GM18861 (cell line): ENCODE measurements at regions not wholly inside any gene's neighbourhood (a gene's known extent, or its start where the extent isn't known, plus 50 kb on each side); places are given as distances from the start of the nearest gene placed in this dataset.
"Not testable (repeated sequence)": the region's sequence is repeated elsewhere in the genome, so short reads cannot be mapped to it uniquely, and the experiment has no call there.

Source experiments
- ATAC-seq: cut with Tn5 transposase; IDR thresholded peaks from one replicate; pipeline ENCODE4 v1.9.1; 2021; ENCODE audit not compliant: unreplicated experiment

DNA sequence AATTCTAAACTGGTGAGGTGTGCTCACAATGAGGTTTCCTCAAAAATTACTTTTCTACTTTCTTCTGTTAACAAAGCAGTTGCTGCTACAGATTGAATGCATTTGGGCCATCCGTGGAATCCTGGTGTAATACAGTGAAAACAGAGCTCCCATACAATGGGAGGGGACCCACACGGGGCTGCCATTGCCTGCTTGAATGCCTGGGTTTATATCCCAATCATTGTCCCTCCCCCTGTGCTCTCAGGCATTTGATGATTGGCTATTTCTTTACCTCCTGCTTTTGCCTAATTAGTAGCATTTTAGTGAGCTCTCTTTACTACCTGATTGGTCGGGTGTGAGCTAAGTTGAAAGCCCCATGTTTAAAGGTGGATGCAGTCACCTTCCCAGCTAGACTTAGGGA, 52.9 kb upstream of the CSF1 start:
- not testable (repeated sequence) for ATAC-seq

DNA sequence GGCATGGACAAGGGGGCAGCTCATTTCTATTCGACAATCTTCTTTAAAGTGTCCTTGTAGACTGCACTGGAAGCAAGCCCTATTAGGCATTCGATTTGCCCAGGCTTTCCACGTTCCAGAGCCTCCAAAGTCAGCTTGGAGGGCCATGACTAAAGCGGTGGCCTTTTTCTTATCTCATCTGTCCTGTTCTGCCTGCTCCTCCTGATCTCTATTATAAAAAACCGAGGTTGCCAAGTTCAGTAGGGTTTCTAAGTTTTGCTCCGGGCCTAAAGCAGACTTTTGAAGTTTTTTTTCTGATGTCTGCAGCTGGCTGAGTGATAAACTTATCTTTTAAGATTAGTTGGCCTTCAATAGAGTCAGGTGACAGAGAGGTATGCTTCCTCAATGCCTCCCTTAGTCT, 54.7 kb upstream of the CSF1 start:
- ATAC-seq, result not testable (repeated sequence)

DNA sequence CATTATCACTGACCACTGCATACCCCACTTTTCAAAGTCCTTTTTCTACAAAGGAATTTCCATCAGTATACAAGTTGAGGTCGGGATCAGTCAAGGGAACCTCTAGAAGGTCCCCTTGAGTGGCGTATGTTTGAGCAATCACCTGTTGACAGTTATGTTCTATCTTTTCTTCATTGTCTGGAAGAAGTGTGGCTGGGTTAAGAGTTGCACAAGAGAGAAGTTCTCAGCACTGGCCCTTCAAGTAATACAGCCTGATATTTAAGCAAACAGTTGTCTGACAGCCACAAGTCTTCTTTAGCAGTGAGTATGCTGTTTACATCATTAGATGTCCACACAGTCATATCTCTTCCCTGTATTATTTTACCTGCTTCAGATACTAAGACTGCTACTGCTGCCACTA, 56.7 kb upstream of the CSF1 start:
- ATAC-seq, result not testable (repeated sequence)

GRCh38 chr1:109852221-109853015, 58.2 kb upstream of the CSF1 start:
- ATAC-seq, result not testable (repeated sequence)

GRCh38 chr1:109850827-109851226, 59.8 kb upstream of the CSF1 start:
- ATAC-seq, result no peak

DNA sequence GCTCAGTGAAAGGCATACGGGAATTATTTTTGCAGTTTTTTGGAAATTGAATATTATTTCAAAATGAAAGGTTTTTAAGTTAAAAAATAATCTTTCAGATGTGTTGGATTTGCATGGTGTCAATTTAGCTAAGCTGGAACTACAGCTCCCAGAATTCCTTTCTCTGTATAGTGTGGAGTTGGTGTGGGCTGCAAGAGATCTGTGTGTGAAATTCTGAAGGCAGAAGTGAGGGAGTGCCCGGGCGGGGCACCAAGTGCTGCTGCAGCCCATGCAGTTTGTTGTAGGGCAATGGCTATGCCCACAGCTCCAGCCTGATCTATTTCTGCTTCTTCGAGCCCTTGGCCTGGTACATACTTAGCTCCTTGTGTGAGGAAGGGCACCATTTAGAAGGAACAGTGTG, 60.5 kb upstream of the CSF1 start:
- ATAC-seq, result no peak

DNA sequence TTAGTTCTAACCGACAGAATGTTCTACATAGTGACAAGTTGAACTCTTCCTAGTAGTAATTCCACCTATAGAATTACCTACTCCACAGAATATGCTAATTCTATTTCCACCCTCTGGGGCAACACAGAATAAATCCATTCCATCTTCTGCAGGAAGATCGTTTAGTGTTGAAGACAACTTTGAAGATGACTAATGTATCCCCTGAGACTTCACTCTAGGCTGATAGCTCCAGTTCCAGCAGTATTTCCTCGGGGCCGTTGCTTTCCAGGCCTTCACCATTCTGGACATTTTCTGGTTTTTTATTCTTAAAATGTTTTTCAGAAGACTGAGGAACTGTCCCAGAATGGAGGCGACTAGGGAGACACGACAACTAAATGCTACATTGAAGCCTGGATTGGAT, 61.0 kb upstream of the CSF1 start:
- no peak for ATAC-seq

- no peak for ATAC-seq
These were observed 63.4 kb upstream of the CSF1 start for GRCh38 chr1:109847251-109847650.

GRCh38 chr1:109846846-109847245, 63.8 kb upstream of the CSF1 start:
- ATAC-seq, result no peak

- ATAC-seq, result no peak
These were observed 64.5 kb upstream of the CSF1 start for GRCh38 chr1:109846162-109846561.

- ATAC-seq, result no peak
These were observed 65.0 kb upstream of the CSF1 start for GRCh38 chr1:109845658-109846057.

DNA sequence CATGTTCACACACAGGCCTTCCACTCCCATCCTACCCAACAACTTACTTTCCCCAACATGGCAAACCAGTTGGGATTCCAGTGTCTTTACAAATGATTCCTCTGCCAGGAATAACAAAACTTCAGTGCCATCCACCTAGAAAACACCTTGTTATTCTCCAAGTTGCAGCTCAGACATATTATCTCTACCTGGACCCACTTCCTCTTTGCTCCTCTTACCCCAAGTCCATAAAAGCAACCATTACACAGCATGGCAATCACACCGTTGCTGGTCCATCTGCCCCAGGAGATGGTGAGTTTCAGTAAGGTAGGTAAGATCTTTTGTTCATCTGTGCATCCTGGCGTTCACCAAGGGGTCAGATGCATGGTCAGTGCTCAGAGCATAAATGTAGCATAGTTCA, 66.0 kb upstream of the CSF1 start:
- no peak for ATAC-seq

DNA sequence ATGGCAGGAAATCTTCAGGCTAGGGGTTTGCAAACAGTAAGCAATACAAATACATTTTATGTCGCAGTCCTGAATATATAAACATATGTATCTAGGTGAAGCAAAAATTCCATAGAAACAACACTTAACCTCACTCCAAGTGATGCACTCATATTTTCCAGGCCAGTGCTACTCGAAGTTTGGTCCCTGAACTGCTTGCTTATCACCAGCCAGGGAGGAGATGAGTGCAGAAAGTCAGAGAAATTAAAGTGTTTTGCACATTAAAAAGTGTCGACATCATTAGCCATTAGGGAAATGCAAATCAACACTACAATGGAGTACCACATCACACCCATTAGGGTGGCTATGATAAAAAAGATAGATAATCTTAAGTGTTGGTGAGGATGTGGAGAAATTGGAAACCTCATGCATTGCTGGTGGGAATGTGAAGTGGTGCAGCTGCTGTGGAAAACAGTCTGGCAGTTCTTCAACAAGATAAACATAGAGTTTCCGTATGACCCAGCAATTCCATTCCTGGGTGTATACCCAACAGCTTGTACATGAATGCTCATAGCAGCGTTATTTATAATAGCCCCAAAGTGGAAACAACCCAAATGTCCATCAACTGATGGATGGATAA, 70.5 kb upstream of the CSF1 start:
- ATAC-seq, result no peak

GRCh38 chr1:109839276-109839675, 71.4 kb upstream of the CSF1 start:
- ATAC-seq, result not testable (repeated sequence)

DNA sequence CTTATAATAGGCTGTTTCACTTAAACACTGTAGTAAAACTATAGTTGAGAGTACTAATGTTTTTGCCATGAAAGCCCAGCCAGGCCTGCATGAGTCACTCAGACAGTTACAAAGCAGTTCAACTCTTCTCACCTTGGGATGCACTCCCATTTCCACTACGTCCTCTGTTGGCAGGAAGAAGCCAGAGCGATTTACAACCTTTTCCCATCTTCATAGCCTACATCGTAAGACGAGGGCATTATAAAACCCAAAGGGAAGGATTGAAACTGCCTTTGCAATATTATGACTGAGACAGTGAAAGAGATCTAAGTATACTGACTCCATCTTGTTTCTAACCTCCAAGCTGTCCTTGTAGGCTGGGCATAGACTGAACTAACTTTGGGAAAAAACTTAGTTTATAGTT, 71.8 kb upstream of the CSF1 start:
- ATAC-seq, result no peak

- ATAC-seq, result no peak
These were observed 72.6 kb upstream of the CSF1 start for GRCh38 chr1:109837852-109838570.

- ATAC-seq, result not testable (repeated sequence)
These were observed 71.9 kb upstream of the EPS8L3 start for GRCh38 chr1:109835645-109836044.

DNA sequence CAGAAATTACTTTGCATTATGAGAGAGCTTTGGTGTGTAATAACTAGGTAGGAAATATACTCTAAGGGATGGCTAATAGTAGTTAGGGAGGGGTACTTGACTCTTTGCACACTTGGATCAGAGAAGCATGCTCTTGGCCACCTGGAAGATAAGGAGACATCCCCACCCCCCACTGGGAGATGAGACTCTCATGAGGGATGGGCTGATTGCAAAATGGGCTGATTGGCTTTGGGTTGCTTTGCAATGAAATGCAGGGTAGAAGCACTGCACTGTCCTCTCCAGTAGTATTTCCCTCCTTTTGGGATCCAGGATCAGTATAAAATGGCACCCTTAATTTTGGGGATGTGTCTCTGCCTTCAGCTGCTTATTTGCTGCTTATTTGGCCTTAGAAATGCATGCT, 71.2 kb upstream of the EPS8L3 start:
- no peak for ATAC-seq

DNA sequence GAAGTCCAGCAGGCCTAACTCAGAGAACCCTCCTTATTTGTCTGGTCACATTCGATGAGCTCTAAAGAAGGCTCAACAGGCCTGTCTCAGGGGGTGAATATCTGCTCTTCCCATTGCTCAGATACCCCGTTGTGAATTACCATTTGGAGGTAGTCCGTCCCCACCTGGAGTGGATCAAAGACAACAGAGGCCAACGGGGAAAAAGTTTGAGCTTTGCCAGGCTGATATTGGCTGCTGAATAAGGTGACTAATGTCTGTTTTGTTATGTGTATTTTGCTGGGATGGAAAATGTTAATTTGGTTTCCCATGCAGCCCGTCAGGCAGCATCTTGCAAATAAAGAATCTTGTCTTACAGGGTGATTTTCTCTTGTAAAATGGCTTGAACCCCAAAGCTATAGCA, 69.2 kb upstream of the EPS8L3 start:
- ATAC-seq, result no peak

DNA sequence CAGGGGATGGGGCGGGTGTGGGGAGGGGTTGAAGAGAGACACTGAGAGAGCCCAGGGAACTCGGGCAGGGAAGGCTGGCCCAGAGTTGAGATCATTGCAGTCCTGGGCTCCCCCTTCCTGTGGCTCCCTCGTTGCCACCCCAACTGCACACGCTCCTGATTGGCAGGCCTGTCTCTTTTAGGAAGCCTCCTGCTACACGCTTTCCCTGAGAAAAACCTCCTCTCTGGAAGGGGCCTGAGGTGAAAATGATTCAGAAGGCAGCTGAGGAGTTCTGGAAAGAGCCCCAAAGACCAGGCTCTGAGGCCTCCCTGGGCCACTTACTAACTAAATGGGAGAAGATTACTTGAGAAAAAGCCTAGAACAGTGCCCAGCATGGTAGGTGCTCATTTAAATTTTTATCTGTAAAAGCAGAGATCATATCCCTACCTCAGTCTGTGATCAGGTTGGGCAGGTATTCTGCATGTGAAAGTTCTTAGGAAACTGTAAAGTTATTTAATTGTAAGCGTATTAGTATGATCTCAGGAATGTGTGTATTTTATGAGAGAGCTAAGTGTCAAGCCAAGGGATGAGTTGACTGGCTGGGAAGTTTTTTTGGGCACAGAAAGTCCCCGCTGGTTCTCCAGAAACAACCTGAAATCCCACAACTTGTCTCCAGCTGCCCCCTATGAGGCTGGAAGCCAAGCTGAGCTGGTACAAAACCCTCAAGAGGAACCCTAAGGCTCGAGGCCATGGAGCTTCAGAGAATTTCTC, 65.2 kb upstream of the EPS8L3 start:
- no peak for ATAC-seq

- no peak for ATAC-seq
These were observed 64.3 kb upstream of the EPS8L3 start for GRCh38 chr1:109827986-109828385.
